RWPE1 (cell line): ENCODE measurements at regions not wholly inside any gene's neighbourhood (a gene's known extent, or its start where the extent isn't known, plus 50 kb on each side); places are given as distances from the start of the nearest gene placed in this dataset.
"Not testable (repeated sequence)": the region's sequence is repeated elsewhere in the genome, so short reads cannot be mapped to it uniquely, and the experiment has no call there.

Experiments used
- CTCF ChIA-PET: fragments of 350-600 bp; sonication (Branson Sonifier 250); formaldehyde crosslinking; extraction: SDS; loops from one replicate; lab custom pipeline; 2021; lab: Yijun Ruan, JAX
- POLR2A ChIA-PET: fragments of 400-600 bp; formaldehyde crosslinking; extraction: SDS; loops from one replicate; lab custom pipeline; 2020; ENCODE audit warnings: antibody characterized with exemption; ENCODE audit not compliant: low non-redundant PET; lab: Yijun Ruan, JAX
- DNase-seq: peaks from one replicate; pipeline ENCODE4 v3.0.0; 2012; ENCODE audit warnings: low spot score
- H3K27ac ChIP-seq: fragments of 450-650 bp; 2 replicates; pipeline ENCODE4 v1.5.1; 2017
- CTCF ChIP-seq: fragments of 450-650 bp; conservative IDR thresholded peaks from 2 replicates; pipeline ENCODE4 v1.5.1; 2017; ENCODE audit warnings: low read depth, mild to moderate bottlenecking

- CTCF ChIA-PET, result interaction anchor here (0.6 kb wide), 1 partner anchor 32 kb away, joined by 4 read pairs; no protein-coding TSS in a partner anchor
- POLR2A ChIA-PET, result no interaction called here
Measured at GRCh38 chr19:31041461-31041860, 307.8 kb downstream of the TSHZ3 start.

GRCh38 chr19:31039151-31039550, 310.1 kb downstream of the TSHZ3 start:
- DNase-seq, result no peak
- CTCF ChIA-PET, result interaction anchor here (0.6 kb wide), 1 partner anchor 63 kb away, joined by 3 read pairs; no protein-coding TSS in a partner anchor
- POLR2A ChIA-PET, result no interaction called here
- H3K27ac ChIP-seq, result no peak overlapping the region
- no peak for TF ChIP-seq CTCF

More at GRCh38 chr19:31041461-31041860, 307.8 kb downstream of the TSHZ3 start:
- no peak for DNase-seq
- no peak for TF ChIP-seq CTCF
- no peak overlapping the region for H3K27ac ChIP-seq

- ChIA-PET POLR2A (no interaction called here), CTCF (no interaction called here)
- no peak overlapping the region for H3K27ac ChIP-seq
- no peak for TF ChIP-seq CTCF
- no peak for DNase-seq
Measured at GRCh38 chr19:31037286-31037980, 311.8 kb downstream of the TSHZ3 start.

- DNase-seq, POLR2A ChIA-PET: not testable (repeated sequence)
Measured at GRCh38 chr19:31031455-31031854, 317.8 kb downstream of the TSHZ3 start.

GRCh38 chr19:31023038-31023437, 326.2 kb downstream of the TSHZ3 start:
- ChIA-PET CTCF (no interaction called here), POLR2A (no interaction called here)
- no peak for DNase-seq
- no peak for TF ChIP-seq CTCF
- H3K27ac ChIP-seq, result no peak overlapping the region

More at GRCh38 chr19:31031455-31031854, 317.8 kb downstream of the TSHZ3 start:
- H3K27ac ChIP-seq, CTCF ChIA-PET: not testable (repeated sequence)

GRCh38 chr19:31018936-31019335, 330.3 kb downstream of the TSHZ3 start:
- DNase-seq, result no peak
- ChIA-PET CTCF (no interaction called here), POLR2A (no interaction called here)
- TF ChIP-seq CTCF, result no peak
- no peak overlapping the region for H3K27ac ChIP-seq

GRCh38 chr19:31015778-31016177, 333.5 kb downstream of the TSHZ3 start:
- ChIA-PET CTCF (no interaction called here), POLR2A (no interaction called here)
- H3K27ac ChIP-seq, result no peak overlapping the region
- no peak for TF ChIP-seq CTCF
- DNase-seq, result no peak
